Hepatocyte (in vitro differentiated cells): ENCODE measurements at regions not wholly inside any gene's neighbourhood (a gene's known extent, or its start where the extent isn't known, plus 50 kb on each side); places are given as distances from the start of the nearest gene placed in this dataset.

Experiments
- DNase-seq: peaks from one replicate; pipeline ENCODE4 v3.0.0-alpha.2; 2016; ENCODE audit warnings: low spot score
- H2AFZ ChIP-seq: fragments of 200-600 bp; sonication (generic); 2 replicates; pipeline ENCODE4 v1.6.0; 2016; ENCODE audit warnings: antibody characterized with exemption, mild to moderate bottlenecking
- H3K27ac ChIP-seq: fragments of 200-600 bp; sonication (generic); 2 replicates; pipeline ENCODE4 v1.5.1; 2016; ENCODE audit warnings: mild to moderate bottlenecking
- H3K27me3 ChIP-seq: fragments of 200-600 bp; sonication (generic); 2 replicates; pipeline ENCODE4 v1.6.1; 2016
- H3K36me3 ChIP-seq: fragments of 200-600 bp; sonication (generic); replicated peaks from 2 replicates; pipeline ENCODE4 v1.5.1; 2016; ENCODE audit warnings: low read depth; ENCODE audit not compliant: insufficient read depth
- H3K4me1 ChIP-seq: fragments of 200-600 bp; sonication (generic); 2 replicates; pipeline ENCODE4 v1.5.1; 2016; ENCODE audit warnings: mild to moderate bottlenecking, moderate library complexity; ENCODE audit not compliant: insufficient read depth
- H3K4me2 ChIP-seq: fragments of 200-600 bp; sonication (generic); 2 replicates; pipeline ENCODE4 v1.6.0; 2016
- H3K4me3 ChIP-seq: fragments of 200-600 bp; sonication (generic); 2 replicates; pipeline ENCODE4 v1.5.1; 2016; ENCODE audit warnings: mild to moderate bottlenecking
- H3K79me2 ChIP-seq: fragments of 200-600 bp; sonication (generic); 2 replicates; pipeline ENCODE4 v1.6.0; 2017; ENCODE audit warnings: mild to moderate bottlenecking
- H3K9me2 ChIP-seq: fragments of 200-600 bp; sonication (generic); replicated peaks from 2 replicates; pipeline ENCODE4 v1.6.0; 2017; ENCODE audit warnings: mild to moderate bottlenecking; ENCODE audit not compliant: insufficient read depth
- H3K9me3 ChIP-seq: fragments of 200-600 bp; sonication (generic); 2 replicates; pipeline ENCODE4 v1.5.1; 2016; ENCODE audit warnings: low read depth, mild to moderate bottlenecking
- H4K20me1 ChIP-seq: fragments of 200-600 bp; sonication (generic); 2 replicates; pipeline ENCODE4 v1.6.0; 2016; ENCODE audit warnings: mild to moderate bottlenecking; ENCODE audit not compliant: insufficient read depth, poor library complexity, severe bottlenecking
- CTCF ChIP-seq: fragments of 200-600 bp; sonication (generic); IDR thresholded peaks from 2 replicates; pipeline ENCODE4 v1.5.1; 2016; ENCODE audit warnings: antibody characterized with exemption, mild to moderate bottlenecking; ENCODE audit not compliant: poor library complexity
- EZH2 ChIP-seq: fragments of 200-600 bp; sonication (generic); IDR thresholded peaks from 2 replicates; pipeline ENCODE4 v1.6.1; 2016; ENCODE audit warnings: antibody characterized with exemption, mild to moderate bottlenecking, borderline replicate concordance
- EZH2phosphoT487 ChIP-seq: fragments of 200-600 bp; sonication (generic); IDR thresholded peaks from one replicate; pipeline ENCODE4 v1.6.1; 2018; ENCODE audit warnings: antibody characterized with exemption, mild to moderate bottlenecking, low read depth, moderate library complexity; ENCODE audit not compliant: unreplicated experiment, severe bottlenecking
- WGBS: methylation state at CpG from one replicate; pipeline ENCODE4 v1.1.6; 2016; ENCODE audit warnings: low lambda C conversion rate; ENCODE audit errors: missing lambda C conversion rate; 5-methylcytosine and 5-hydroxymethylcytosine counted together

- no peak for DNase-seq
- no peak overlapping the region for H3K4me3 ChIP-seq
- no peak overlapping the region for H3K27ac ChIP-seq
- H3K27me3 ChIP-seq: no peaks in the 10 kb centered on the region
- no peaks in the 10 kb centered on the region for H3K36me3 ChIP-seq
- WGBS: 93% methylated on average over 3 of the region's 3 CpGs
- no peaks in the 10 kb centered on the region for H3K9me3 ChIP-seq
- H2AFZ ChIP-seq: no peak overlapping the region
- H3K4me2 ChIP-seq: no peak overlapping the region
- TF ChIP-seq EZH2 (no peak), CTCF (no peak), EZH2phosphoT487 (no peak)
- no peaks in the 10 kb centered on the region for H3K79me2 ChIP-seq
- H3K9me2 ChIP-seq: no peaks in the 10 kb centered on the region
- no peaks in the 10 kb centered on the region for H4K20me1 ChIP-seq
- H3K4me1 ChIP-seq: no peaks in the 10 kb centered on the region
Observed at GRCh38 chr6:122214605-122215318, 184.7 kb upstream of the HSF2 start.

GRCh38 chr6:122220254-122220653 lies 179.2 kb upstream of the HSF2 start:
- H3K79me2 ChIP-seq: no peaks in the 10 kb centered on the region
- no peaks in the 10 kb centered on the region for H3K9me2 ChIP-seq
- DNase-seq: no peak
- no peaks in the 10 kb centered on the region for H3K27me3 ChIP-seq
- no peaks in the 10 kb centered on the region for H4K20me1 ChIP-seq
- no peaks in the 10 kb centered on the region for H3K4me1 ChIP-seq
- H3K9me3 ChIP-seq: no peaks in the 10 kb centered on the region
- 84% methylated on average over 2 of the region's 2 CpGs for WGBS
- no peak overlapping the region for H3K27ac ChIP-seq
- H3K4me3 ChIP-seq: no peak overlapping the region
- TF ChIP-seq CTCF: no peak
- TF ChIP-seq EZH2phosphoT487: no peak
- TF ChIP-seq EZH2: no peak
- H3K36me3 ChIP-seq: no peaks in the 10 kb centered on the region
- H2AFZ ChIP-seq: no peak overlapping the region
- H3K4me2 ChIP-seq: no peak overlapping the region

GRCh38 chr6:122222761-122223160 lies 176.7 kb upstream of the HSF2 start:
- H3K4me1 ChIP-seq: no peaks in the 10 kb centered on the region
- no peaks in the 10 kb centered on the region for H3K9me3 ChIP-seq
- 52% methylated on average over 3 of the region's 3 CpGs for WGBS
- no peaks in the 10 kb centered on the region for H3K9me2 ChIP-seq
- no peaks in the 10 kb centered on the region for H4K20me1 ChIP-seq
- no peaks in the 10 kb centered on the region for H3K79me2 ChIP-seq
- H3K27me3 ChIP-seq: no peaks in the 10 kb centered on the region
- H3K4me3 ChIP-seq: no peak overlapping the region
- no peak for TF ChIP-seq CTCF
- no peak for TF ChIP-seq EZH2
- TF ChIP-seq EZH2phosphoT487: no peak
- no peak overlapping the region for H2AFZ ChIP-seq
- no peak overlapping the region for H3K4me2 ChIP-seq
- no peaks in the 10 kb centered on the region for H3K36me3 ChIP-seq
- DNase-seq: no peak
- no peak overlapping the region for H3K27ac ChIP-seq

GRCh38 chr6:122223251-122223650 lies 176.2 kb upstream of the HSF2 start:
- Histone ChIP-seq H2AFZ (no peak overlapping the region), H3K36me3 (no peaks in the 10 kb centered on the region), H3K9me2 (no peaks in the 10 kb centered on the region), H3K4me3 (no peak overlapping the region), H4K20me1 (no peaks in the 10 kb centered on the region), H3K27ac (no peak overlapping the region), H3K27me3 (no peaks in the 10 kb centered on the region), H3K4me1 (no peaks in the 10 kb centered on the region), H3K9me3 (no peaks in the 10 kb centered on the region), H3K4me2 (no peak overlapping the region), H3K79me2 (no peaks in the 10 kb centered on the region)
- no peak for TF ChIP-seq CTCF
- WGBS: 85% methylated on average over 1 of the region's 1 CpG
- DNase-seq: no peak
